Fibroblast of lung (primary cell): ENCODE measurements at regions not wholly inside any gene's neighbourhood (a gene's known extent, or its start where the extent isn't known, plus 50 kb on each side); places are given as distances from the start of the nearest gene placed in this dataset.

Source experiments
- CTCF ChIP-seq, 2 donors: IDR thresholded peaks in 1 of 2; conservative IDR thresholded peaks in 1 of 2; 1 replicate in 1 of 2; 2 replicates in 1 of 2; pipeline ENCODE4 v1.5.1; 2011 to 2012; ENCODE audit warnings: low read length in 2 of 2, control low read depth in 1 of 2, inconsistent platforms in 1 of 2, low read depth in 1 of 2, mild to moderate bottlenecking in 1 of 2
- EZH2 ChIP-seq: IDR thresholded peaks from 2 replicates; pipeline ENCODE4 v1.5.1; 2012; ENCODE audit warnings: low read length, control low read depth, mild to moderate bottlenecking; ENCODE audit errors: missing control alignments

GRCh38 chr17:73747221-73748002 lies 103.2 kb upstream of the SDK2 start:
- TF ChIP-seq CTCF (conservative IDR thresholded peaks at IDR 0.05 in 1 of 2, IDR thresholded peaks at IDR 0.05 in 1 of 2; ENCODE audit: low read depth in 1 of 2, low read length in 2 of 2) (no peak), EZH2 (no peak)
